ENCODE measurements at regions not wholly inside any gene's neighbourhood (a gene's known extent, or its start where the extent isn't known, plus 50 kb on each side); places are given as distances from the start of the nearest gene placed in this dataset.

DNA sequence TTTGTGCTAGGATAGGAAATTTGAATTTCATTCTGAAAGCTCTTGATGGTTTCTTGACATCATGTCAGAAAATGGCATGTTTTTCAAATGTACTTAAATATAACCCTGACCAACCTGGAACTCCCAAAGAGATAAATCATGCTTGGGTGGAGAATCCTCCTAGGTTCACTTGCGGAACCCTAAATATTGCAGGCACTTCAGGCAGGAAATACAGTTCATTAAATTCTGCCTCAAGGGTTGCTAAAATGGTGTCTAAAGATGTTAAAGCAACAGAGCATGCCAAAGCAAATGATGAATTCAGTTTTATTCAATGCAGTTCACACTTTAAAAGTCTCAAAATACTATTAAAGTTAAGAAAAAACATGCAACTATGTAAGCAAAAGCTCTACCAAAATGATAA is 415.9 kb downstream of the SLITRK6 start:
- TF ChIP-seq, protein P1, sequence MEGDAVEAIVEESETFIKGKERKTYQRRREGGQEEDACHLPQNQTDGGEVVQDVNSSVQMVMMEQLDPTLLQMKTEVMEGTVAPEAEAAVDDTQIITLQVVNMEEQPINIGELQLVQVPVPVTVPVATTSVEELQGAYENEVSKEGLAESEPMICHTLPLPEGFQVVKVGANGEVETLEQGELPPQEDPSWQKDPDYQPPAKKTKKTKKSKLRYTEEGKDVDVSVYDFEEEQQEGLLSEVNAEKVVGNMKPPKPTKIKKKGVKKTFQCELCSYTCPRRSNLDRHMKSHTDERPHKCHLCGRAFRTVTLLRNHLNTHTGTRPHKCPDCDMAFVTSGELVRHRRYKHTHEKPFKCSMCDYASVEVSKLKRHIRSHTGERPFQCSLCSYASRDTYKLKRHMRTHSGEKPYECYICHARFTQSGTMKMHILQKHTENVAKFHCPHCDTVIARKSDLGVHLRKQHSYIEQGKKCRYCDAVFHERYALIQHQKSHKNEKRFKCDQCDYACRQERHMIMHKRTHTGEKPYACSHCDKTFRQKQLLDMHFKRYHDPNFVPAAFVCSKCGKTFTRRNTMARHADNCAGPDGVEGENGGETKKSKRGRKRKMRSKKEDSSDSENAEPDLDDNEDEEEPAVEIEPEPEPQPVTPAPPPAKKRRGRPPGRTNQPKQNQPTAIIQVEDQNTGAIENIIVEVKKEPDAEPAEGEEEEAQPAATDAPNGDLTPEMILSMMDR (conservative IDR thresholded peaks at IDR 0.05): no peak
- no peak overlapping the region for H3K27ac ChIP-seq

DNA sequence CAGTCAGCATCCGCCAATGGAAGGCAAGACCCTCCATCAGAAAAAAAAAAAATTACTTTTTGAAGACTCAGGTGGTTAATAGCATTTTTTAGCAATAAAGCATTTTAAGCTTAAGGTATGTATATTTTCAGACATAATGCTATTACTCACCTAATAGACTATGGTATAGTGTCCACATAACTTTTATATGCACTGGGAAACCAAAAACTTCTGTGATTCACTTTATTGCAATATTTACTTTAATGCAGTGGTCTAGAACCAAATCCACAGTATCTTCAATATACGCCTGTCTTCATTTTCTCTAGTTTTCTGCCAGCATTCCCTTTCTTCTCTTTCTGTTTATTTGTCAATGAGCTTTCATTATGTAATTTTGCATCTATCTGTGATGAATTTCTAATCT is 418.1 kb downstream of the SLITRK6 start:
- TF ChIP-seq, protein P1 (conservative IDR thresholded peaks at IDR 0.05): no peak
- H3K27ac ChIP-seq: no peak overlapping the region

DNA sequence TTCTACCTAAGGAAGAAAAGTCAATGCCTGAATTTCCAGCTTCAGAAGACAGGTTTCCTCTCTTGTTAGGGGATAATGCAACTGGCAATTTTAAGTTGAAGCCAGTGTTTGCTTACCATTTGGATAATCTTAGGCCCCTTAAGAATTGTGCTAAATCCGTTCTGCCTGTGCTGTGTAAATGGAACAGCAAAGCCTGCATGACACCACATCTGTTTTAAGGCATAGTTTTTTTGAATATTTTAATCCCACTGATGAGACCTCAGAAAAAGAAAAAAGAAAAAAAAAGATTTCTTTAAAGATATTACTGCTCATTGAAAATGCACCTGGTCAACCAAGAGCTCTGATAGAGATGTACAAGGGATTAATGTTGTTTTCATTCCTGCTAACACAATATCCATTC is 419.2 kb downstream of the SLITRK6 start:
- no peak overlapping the region for H3K27ac ChIP-seq

DNA sequence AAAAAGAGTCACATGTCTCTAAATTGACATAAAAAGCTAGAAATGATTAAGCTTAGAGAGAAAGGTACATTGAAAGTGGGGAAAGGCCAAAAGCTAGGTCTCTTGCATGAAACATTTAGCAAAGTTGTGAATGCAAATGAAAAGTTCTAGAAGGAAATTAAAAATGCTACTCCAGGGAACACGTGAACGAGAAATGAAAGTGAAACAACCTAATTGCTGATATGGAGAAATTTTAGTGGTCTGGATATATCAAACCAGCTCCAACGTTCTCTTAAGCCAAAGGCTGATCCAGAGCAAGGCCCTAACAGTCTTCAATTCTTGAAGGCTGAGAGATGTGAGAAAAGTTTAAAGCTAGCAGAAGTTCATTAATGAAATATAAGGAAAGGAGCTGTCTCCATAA is 419.8 kb downstream of the SLITRK6 start:
- TF ChIP-seq, protein P1 (conservative IDR thresholded peaks at IDR 0.05): no peak

More for the DNA sequence above, 419.2 kb downstream of the SLITRK6 start:
- TF ChIP-seq, protein P1 (conservative IDR thresholded peaks at IDR 0.05): no peak

DNA sequence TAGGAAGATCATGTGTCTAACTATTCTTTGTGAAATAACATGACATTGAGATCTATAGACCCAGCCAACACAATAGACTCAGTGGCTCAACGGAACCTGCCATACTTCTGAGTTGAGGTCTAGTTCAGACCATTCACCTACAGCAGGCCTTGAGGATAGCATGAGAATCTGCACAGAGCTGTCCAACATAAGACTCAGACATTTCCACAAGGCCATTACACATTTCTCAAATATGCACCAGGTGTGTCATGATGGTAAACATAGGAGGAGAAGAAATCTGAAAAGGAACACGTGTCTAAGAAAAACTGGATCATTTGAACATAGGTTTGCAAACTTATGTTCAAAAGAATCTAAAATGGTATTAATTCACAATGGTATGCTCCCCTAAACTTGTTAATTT is 421.4 kb downstream of the SLITRK6 start:
- TF ChIP-seq, protein P1 (conservative IDR thresholded peaks at IDR 0.05): no peak
- H3K27ac ChIP-seq: no peak overlapping the region

More for the DNA sequence above, 419.8 kb downstream of the SLITRK6 start:
- H3K27ac ChIP-seq: no peak overlapping the region

DNA sequence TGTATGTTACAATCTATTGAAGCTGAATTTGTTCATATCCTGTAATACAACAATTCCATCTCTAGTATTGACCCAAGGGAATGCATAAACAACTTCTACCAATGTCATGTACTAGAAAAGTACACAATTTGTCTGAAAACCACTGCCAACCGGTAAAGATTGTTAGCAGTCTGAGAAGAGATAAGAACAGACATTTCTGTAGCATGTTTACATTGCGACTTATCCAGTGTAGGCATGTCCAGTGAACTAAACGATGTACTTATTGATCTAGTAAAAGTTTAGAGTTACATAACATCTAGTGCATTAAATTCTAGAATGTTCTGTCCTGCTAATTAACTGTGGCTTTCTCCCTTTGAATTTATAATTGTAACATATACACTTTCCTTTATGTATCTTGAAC is 425.9 kb downstream of the SLITRK6 start:
- TF ChIP-seq, protein P1 (conservative IDR thresholded peaks at IDR 0.05): no peak
- H3K27ac ChIP-seq: peak overlapping the region; percentile 62

DNA sequence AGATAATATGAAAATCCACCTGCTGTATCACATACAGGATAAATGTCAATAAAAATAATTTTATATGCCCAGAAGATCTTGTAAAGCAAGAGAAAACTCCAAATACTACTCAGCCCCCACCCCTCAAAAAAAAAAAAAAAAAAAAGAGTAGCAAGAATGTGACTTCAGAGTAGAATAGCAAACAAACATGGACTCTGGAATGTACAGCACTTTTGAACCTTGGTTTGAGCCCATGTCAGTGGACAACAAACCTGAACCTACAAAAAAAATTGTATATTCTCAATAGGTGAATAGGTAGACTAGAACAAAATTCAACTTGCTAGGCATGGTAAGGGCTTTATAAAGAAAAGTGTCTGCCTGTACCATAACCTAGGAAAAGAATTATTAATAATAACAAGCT is 428.0 kb downstream of the SLITRK6 start:
- TF ChIP-seq, protein P1 (conservative IDR thresholded peaks at IDR 0.05): no peak
- H3K27ac ChIP-seq: peak overlapping the region; percentile 62; the same call in 1 of the 2 replicates

All from VCaP (cell line).